CD14-positive monocyte (primary cell): ENCODE measurements at regions not wholly inside any gene's neighbourhood (a gene's known extent, or its start where the extent isn't known, plus 50 kb on each side); places are given as distances from the start of the nearest gene placed in this dataset.

Experiments
- DNase-seq, 3 donors: peaks; one replicate each; pipeline ENCODE4 v3.0.0-alpha.2; 2011 to 2022
- H2AFZ ChIP-seq: 2 replicates; pipeline ENCODE4 v1.6.0; 2012; ENCODE audit warnings: mild to moderate bottlenecking, low read depth, low read length, inconsistent platforms; ENCODE audit not compliant: insufficient read depth, poor library complexity, severe bottlenecking
- H3K27ac ChIP-seq, 2 donors: 1 replicate in 1 of 2; 2 replicates in 1 of 2; pipeline ENCODE4 v1.5.1; 2012 to 2013; ENCODE audit warnings: low read length in 2 of 2, control low read depth in 1 of 2, inconsistent platforms in 1 of 2, low read depth in 1 of 2, mild to moderate bottlenecking in 1 of 2
- H3K27me3 ChIP-seq, 2 donors: one replicate each; pipeline versions ENCODE4 v1.6.0 to v1.6.1; 2011 to 2013; ENCODE audit warnings: low read length in 2 of 2; ENCODE audit not compliant: control insufficient read depth in 2 of 2, insufficient read depth in 2 of 2
- H3K36me3 ChIP-seq, 2 donors: replicated peaks in 1 of 2; 1 replicate in 1 of 2; 2 replicates in 1 of 2; pipeline versions ENCODE4 v1.5.1 to v1.6.1; 2012 to 2013; ENCODE audit warnings: low read length in 2 of 2, control low read depth in 1 of 2, inconsistent platforms in 1 of 2, mild to moderate bottlenecking in 1 of 2; ENCODE audit not compliant: insufficient read depth in 2 of 2, control insufficient read depth in 1 of 2
- H3K4me1 ChIP-seq, 2 donors: 1 replicate in 1 of 2; 2 replicates in 1 of 2; pipeline versions ENCODE4 v1.5.1 to v1.6.1; 2012 to 2013; ENCODE audit warnings: low read length in 2 of 2, control low read depth in 1 of 2, inconsistent platforms in 1 of 2, mild to moderate bottlenecking in 1 of 2, moderate library complexity in 1 of 2; ENCODE audit not compliant: insufficient read depth in 2 of 2, control insufficient read depth in 1 of 2
- H3K4me2 ChIP-seq: replicated peaks from 2 replicates; pipeline ENCODE3; 2012; ENCODE audit warnings: low read length, moderate library complexity, mild to moderate bottlenecking; ENCODE audit not compliant: poor library complexity, severe bottlenecking; ENCODE audit errors: extremely low read depth
- H3K4me3 ChIP-seq, 3 experiments: fragments of 200-600 bp in 1 of 3; sonication (generic) in 1 of 3; replicated peaks in 1 of 3; 1 replicate in 2 of 3; 2 replicates in 1 of 3; pipeline ENCODE4 v1.5.1; 2011 to 2013; ENCODE audit warnings: low read length in 3 of 3, mild to moderate bottlenecking in 3 of 3, control low read depth in 2 of 3, low read depth in 2 of 3, inconsistent platforms in 1 of 3, moderate library complexity in 1 of 3
- H3K79me2 ChIP-seq: 2 replicates; pipeline ENCODE4 v1.6.0; 2012; ENCODE audit warnings: mild to moderate bottlenecking, control low read depth, inconsistent platforms, low read length, moderate library complexity; ENCODE audit not compliant: insufficient read depth
- H3K9ac ChIP-seq: 2 replicates; pipeline ENCODE4 v1.6.0; 2017; ENCODE audit warnings: low read length, mild to moderate bottlenecking; ENCODE audit not compliant: insufficient read depth, poor library complexity, severe bottlenecking
- H3K9me3 ChIP-seq, 2 donors: replicated peaks in 1 of 2; 1 replicate in 1 of 2; 2 replicates in 1 of 2; pipeline versions ENCODE4 v1.5.1 to v1.6.1; 2012 to 2013; ENCODE audit warnings: low read length in 2 of 2, control low read depth in 1 of 2; ENCODE audit not compliant: control insufficient read depth in 1 of 2, insufficient read depth in 1 of 2
- H4K20me1 ChIP-seq: 2 replicates; pipeline ENCODE4 v1.6.0; 2012; ENCODE audit warnings: mild to moderate bottlenecking, low read length, control low read depth, moderate library complexity; ENCODE audit not compliant: insufficient read depth
- H3K27ac Mint-ChIP-seq, 7 donors: one replicate each; pipeline ENCODE4 v1.8.0; 2020; ENCODE audit warnings: mild to moderate bottlenecking in 7 of 7, mixed read lengths in 7 of 7, moderate library complexity in 6 of 7, inconsistent platforms in 2 of 7
- H3K27me3 Mint-ChIP-seq, 3 donors: one replicate each; pipeline ENCODE4 v1.8.0; 2021 to 2022; ENCODE audit warnings: low read depth in 3 of 3, mild to moderate bottlenecking in 3 of 3, mixed read lengths in 3 of 3, moderate library complexity in 3 of 3, inconsistent platforms in 1 of 3
- H3K36me3 Mint-ChIP-seq, 2 donors: one replicate each; pipeline ENCODE4 v1.8.0; 2020; ENCODE audit warnings: mixed read lengths in 2 of 2, inconsistent platforms in 1 of 2, mild to moderate bottlenecking in 1 of 2
- H3K4me1 Mint-ChIP-seq: one replicate; pipeline ENCODE4 v1.8.0; 2020; ENCODE audit warnings: mild to moderate bottlenecking, mixed read lengths
- H3K4me3 Mint-ChIP-seq, 2 donors: one replicate each; pipeline ENCODE4 v1.8.0; 2020; ENCODE audit warnings: mild to moderate bottlenecking in 2 of 2, mixed read lengths in 2 of 2, moderate library complexity in 1 of 2
- H3K9me3 Mint-ChIP-seq, 7 donors: one replicate each; pipeline ENCODE4 v1.8.0; 2020 to 2022; ENCODE audit warnings: mixed read lengths in 7 of 7, mild to moderate bottlenecking in 6 of 7, moderate library complexity in 6 of 7, inconsistent platforms in 2 of 7
- WGBS: methylation state at CpG from one replicate; pipeline ENCODE4 v1.1.5; 2013; ENCODE audit warnings: missing lambda C conversion rate; ENCODE audit not compliant: insufficient coverage; 5-methylcytosine and 5-hydroxymethylcytosine counted together
- intact Hi-C, 2 donors: fragments of 100-400 bp; cut with micrococcal nuclease; formaldehyde crosslinking; loops; one replicate each; pipeline versions ENCODE4 v1.15.0 to v1.15.1; 2023
- TF ChIP-seq, protein P1 (sequence below): fragments of 200-600 bp; IDR thresholded peaks from one replicate; pipeline ENCODE4 v1.8.0; 2022; ENCODE audit warnings: antibody characterized with exemption, mild to moderate bottlenecking

DNA sequence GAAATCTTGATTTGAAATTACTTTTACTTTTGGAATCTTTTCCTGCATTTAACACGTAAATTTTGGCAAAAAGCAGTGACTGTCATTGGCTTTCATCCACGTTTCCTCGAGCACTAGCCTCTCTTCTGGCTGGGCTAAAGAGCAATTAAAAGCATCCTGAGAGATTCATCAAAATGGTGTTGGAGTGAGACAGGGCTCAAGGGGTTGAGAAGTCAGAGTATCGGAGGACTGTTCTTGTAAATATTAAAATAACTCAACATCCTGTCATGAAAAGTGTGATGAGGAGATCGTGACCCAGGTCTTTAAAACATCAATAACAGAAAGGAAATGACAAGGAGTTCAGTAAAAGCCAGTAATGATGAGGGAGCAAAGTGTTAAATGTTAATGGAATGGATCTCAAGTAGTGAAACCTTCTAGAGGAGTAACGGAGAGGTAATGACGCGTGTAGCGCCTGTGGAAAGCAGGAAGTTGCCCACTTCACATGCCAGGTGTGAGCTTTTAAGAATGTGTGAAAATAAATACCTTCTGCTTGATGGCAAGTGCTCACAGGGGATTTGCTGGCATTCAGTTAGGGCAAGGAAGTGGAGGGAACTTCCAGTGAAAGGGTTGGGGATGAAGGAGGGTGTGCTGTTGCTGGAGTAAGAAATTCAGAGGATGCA lies 754.4 kb downstream of the ADCYAP1 start:
- no peak overlapping the region for H3K27ac ChIP-seq
- intact Hi-C loops = no loop called here
- H3K27me3 ChIP-seq = no peaks in the 10 kb centered on the region
- peaks cover 0 to 1% of the 10 kb centered on the region in 2 donors for H3K4me1 ChIP-seq
- peaks cover 0 to 2% (median 2%) of the 10 kb centered on the region in 3 donors for H3K27me3 Mint-ChIP-seq
- H3K4me3 ChIP-seq = no peak overlapping the region
- peaks cover 4% of the 10 kb centered on the region for H3K4me1 Mint-ChIP-seq
- no peaks in the 10 kb centered on the region for H3K36me3 ChIP-seq
- H3K9ac ChIP-seq = no peak overlapping the region
- WGBS = 92% methylated on average over 7 of the region's 9 CpGs
- no peak overlapping the region for H3K4me2 ChIP-seq
- H3K9me3 ChIP-seq = no peaks in the 10 kb centered on the region
- no peaks in the 10 kb centered on the region for H3K36me3 Mint-ChIP-seq
- DNase-seq = no peak
- no peaks in the 10 kb centered on the region for H3K9me3 Mint-ChIP-seq
- H4K20me1 ChIP-seq = no peaks in the 10 kb centered on the region
- no peak overlapping the region for H3K4me3 Mint-ChIP-seq
- no peak overlapping the region for H2AFZ ChIP-seq
- H3K27ac Mint-ChIP-seq = no peak overlapping the region
- no peaks in the 10 kb centered on the region for H3K79me2 ChIP-seq
- TF ChIP-seq, protein P1, sequence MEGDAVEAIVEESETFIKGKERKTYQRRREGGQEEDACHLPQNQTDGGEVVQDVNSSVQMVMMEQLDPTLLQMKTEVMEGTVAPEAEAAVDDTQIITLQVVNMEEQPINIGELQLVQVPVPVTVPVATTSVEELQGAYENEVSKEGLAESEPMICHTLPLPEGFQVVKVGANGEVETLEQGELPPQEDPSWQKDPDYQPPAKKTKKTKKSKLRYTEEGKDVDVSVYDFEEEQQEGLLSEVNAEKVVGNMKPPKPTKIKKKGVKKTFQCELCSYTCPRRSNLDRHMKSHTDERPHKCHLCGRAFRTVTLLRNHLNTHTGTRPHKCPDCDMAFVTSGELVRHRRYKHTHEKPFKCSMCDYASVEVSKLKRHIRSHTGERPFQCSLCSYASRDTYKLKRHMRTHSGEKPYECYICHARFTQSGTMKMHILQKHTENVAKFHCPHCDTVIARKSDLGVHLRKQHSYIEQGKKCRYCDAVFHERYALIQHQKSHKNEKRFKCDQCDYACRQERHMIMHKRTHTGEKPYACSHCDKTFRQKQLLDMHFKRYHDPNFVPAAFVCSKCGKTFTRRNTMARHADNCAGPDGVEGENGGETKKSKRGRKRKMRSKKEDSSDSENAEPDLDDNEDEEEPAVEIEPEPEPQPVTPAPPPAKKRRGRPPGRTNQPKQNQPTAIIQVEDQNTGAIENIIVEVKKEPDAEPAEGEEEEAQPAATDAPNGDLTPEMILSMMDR = no peak

GRCh38 chr18:1663879-1664705 lies 759.4 kb downstream of the ADCYAP1 start:
- Mint-ChIP-seq H3K27me3 (peaks cover 0 to 8% (median 5%) of the 10 kb centered on the region in 3 donors), H3K9me3 (no peaks in the 10 kb centered on the region), H3K4me3 (peak overlapping the region in 1 of 2 donors; percentile 79), H3K4me1 (peaks cover 4% of the 10 kb centered on the region), H3K27ac (no peak overlapping the region), H3K36me3 (no peaks in the 10 kb centered on the region)
- H3K4me3 ChIP-seq = no peak overlapping the region
- no peaks in the 10 kb centered on the region for H3K79me2 ChIP-seq
- peak; percentile 23 to 57 (median 41) for DNase-seq
- no peak overlapping the region for H3K9ac ChIP-seq
- no peaks in the 10 kb centered on the region for H3K27me3 ChIP-seq
- H4K20me1 ChIP-seq = no peaks in the 10 kb centered on the region
- H3K27ac ChIP-seq = no peak overlapping the region
- no peaks in the 10 kb centered on the region for H3K36me3 ChIP-seq
- H2AFZ ChIP-seq = peak overlapping the region; percentile 55
- no peaks in the 10 kb centered on the region for H3K9me3 ChIP-seq
- H3K4me2 ChIP-seq = peak overlapping the region; percentile 20
- WGBS = 6% methylated on average over 5 of the region's 12 CpGs
- intact Hi-C loops = loop anchor here in 1 of 2 donors (10.0 kb wide), 1 partner anchor 799 kb away; no protein-coding TSS in a partner anchor
- TF ChIP-seq, protein P1 = peak; percentile 94
- H3K4me1 ChIP-seq = peaks cover 0 to 3% of the 10 kb centered on the region in 2 donors
